Stimulated activated CD8-positive, alpha-beta memory T cell treated with anti-CD3 and anti-CD28 coated beads, Interleukin-2, amount 100 ng/mL, for 1 hour (primary cell): ENCODE measurements at regions not wholly inside any gene's neighbourhood (a gene's known extent, or its start where the extent isn't known, plus 50 kb on each side); places are given as distances from the start of the nearest gene placed in this dataset.
"Not testable (repeated sequence)": the region's sequence is repeated elsewhere in the genome, so short reads cannot be mapped to it uniquely, and the experiment has no call there.

Source experiments
- DNase-seq, 2 donors: peaks; one replicate each; pipeline ENCODE4 v3.0.0-alpha.2; 2020; ENCODE audit warnings: low read depth in 2 of 2

DNA sequence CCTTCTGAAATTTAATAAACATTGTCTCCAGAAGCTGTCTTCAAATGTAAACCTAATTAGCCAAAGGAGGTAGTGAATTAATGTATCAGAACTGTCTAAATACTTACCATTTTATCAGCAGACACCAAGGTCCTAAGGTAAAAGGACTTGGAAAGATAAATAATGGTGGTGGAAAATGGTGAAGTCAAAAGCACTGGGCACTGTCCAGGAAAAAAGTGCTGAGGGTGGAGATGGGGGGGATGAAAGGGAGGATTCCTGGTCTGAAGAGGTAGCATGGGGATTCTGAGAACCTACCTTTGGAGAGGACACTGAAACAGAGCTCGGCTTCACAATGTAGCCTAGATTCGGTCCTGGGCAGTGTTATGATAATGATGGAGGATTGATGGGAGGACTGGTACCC lies 149.0 kb upstream of the DPH6 start:
- DNase-seq = no peak

DNA sequence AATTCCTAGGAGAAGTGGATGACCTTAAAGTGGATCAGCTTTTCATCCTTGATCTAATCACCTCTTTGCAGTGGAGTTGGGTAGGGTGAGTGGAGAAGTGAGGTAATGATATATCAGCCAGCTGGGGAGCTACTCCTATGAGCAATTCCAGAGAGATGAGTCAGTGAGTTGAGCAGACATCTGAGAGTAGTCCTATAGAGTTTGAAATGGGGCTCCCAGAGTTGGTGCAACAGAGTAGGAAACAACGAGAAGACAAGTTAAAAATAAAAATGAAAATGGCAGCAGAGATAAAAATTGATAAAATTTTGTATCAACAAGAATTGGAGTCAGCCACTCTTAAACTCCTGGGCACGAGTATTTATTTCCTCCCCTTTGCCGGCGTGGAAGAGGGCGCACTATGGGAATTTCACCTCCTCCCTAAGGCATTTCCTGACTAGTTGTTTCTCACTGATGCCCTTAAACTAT lies 150.8 kb upstream of the DPH6 start:
- DNase-seq = no peak

- no peak for DNase-seq
Measured at GRCh38 chr15:35697549-35698299, 151.8 kb upstream of the DPH6 start.

GRCh38 chr15:35698331-35698730 lies 152.4 kb upstream of the DPH6 start:
- DNase-seq = no peak

DNA sequence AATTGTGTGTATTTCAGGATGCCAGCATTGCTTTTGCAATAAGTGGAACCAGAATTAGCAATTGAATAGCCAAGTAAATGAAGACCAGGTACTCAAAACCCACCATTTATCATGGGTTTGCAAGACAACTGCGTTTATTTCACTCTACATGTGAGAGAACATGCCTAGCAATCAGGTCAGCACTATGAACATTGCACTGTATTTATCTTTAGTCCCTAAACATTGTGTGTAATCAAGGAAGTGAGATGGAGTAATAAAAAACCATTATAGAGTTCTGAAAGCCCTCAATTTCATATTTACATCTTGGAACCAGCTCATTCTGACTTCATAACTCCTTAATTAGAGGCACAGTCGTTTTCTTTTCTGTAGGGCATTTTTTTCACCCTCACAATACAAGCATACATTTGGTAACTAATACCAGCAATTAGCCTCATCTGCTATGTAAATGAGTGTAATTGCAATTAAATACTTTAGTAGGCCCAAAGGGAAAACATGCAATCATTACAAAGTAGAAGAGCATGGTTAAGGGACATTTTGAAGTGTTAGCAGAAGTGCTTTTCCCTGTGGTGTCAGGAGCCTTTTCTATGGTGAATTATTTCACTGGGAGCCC lies 153.1 kb upstream of the DPH6 start:
- DNase-seq = no peak

DNA sequence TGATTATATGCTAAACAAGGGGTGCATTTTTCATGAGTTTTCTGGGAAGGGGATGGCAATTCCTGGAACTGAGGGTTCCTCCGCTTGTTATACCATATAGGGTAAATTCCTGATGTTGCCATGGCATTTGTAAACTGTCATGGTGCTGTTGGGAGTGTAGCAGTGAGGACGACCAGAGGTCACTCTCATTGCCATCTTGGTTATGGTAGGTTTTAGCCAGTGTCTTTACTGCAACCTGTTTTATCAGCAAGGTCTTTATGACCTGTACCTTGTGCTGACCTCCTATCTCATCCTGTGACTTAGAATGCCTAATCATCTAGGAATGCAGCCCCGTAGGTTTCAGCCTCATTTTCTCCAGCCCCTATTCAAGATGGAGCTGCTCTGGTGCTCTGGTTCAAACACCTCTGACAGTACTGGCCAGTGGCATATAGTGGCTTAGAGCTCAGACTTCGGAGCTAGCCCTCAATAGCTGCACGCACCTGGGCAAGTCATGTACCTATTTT lies 154.2 kb upstream of the DPH6 start:
- DNase-seq = not testable (repeated sequence)

- DNase-seq = no peak
Measured at GRCh38 chr15:35701402-35702046, 155.6 kb upstream of the DPH6 start.

DNA sequence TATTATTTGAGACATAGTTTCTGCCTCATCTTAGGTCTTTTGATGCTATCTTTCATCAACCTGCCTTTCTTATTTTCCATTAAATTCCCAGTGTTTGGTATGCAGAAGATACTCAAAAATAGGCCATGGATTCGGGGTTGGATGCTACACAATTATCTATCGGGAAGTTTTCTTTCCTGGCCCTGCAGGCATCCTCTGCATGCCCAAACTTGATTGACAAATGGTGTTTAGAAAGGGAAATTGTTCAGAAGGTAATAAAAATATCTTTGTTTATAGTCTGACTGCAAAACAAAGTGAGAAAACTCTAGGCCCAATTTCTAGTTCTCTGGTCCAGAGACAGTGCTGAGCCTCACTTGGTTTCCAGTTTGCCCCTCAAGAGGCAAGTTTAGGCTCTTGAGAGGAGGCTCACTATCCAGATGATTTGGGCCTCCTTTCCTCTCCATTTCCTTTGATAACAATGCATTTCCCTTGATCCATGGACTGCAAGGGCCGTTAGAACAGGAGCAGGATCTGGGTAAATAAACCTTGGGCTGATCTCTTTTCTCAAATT lies 157.1 kb upstream of the DPH6 start:
- DNase-seq = no peak

DNA sequence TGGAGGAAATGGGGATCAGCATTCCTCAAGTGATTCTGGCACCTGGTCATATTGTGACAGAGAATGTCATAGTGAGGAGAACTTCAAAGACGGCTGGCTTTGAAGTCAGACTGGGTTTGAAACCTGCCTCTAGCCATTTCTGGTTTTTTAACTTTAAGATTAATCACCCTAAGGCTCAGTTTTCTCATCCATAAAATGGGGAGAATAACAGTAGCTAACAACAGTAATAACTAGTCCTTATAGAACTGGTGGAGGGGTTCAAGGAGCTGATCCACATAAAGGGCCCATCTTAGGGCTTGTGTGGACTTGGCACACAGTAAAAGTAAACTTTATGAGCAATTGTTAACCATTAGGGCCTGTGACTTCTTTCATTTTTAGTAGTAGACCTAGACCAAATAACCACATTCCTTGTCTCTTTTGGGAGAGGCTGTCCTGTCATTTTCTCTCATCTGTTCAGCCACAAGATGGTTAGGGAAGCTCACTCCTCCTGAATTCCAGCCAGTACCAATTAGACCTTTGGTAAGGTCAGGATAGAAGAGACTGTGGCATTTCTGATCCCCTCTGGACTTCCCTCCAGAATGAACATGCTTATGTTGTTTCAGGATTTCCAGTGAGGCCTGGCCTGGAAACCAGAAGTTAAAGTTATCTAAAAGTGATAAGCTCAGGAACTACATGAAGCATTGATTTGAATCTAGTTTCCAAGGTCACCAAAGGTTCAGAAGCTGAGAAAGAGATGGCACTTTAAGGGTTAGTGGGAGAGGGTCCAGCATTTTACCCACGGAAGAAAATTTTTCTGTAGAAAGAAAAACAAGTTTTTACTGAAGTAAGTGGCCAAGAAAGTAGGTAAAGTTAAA lies 159.3 kb upstream of the DPH6 start:
- no peak for DNase-seq

- DNase-seq = no peak
Measured at GRCh38 chr15:35705884-35706585, 160.1 kb upstream of the DPH6 start.

DNA sequence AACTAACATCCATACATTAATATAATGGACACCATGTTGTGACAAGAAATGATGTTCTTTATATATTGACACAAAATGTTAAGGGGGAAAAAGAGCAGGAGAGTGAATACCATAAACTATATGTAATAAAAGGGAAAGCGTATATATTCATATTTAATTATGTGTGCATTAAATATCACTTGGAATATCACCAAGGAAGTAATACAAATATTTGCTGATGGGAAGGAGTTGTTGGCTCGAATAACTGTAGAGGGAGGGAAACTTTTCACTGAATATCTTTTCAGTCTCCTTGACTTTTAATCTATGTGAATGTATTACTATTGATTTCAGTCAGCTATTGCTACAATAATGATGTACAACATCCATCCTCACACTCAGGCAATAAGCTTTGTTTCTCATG lies 167.0 kb upstream of the DPH6 start:
- no peak for DNase-seq

- no peak for DNase-seq
Measured at GRCh38 chr15:35713733-35714132, 167.8 kb upstream of the DPH6 start.

DNA sequence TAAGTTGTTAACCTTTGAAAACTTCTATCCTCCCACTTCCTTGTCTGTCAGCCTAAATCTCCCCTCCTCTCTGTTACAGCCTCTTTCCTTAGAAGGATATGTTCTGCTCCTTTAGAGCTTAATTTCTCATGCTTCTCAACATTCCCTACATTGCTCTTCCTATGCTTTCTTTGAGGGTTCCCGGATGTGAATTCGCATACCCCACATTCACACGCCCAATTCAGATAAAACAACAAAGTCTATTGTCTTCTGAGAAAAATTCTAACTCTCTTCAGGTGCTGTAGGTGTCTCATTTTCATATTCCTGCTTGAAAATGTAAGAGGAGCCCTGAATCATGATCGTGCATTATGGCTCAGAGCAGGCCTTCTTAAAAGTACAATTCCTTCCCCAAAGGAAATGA lies 171.8 kb upstream of the DPH6 start:
- DNase-seq = no peak

DNA sequence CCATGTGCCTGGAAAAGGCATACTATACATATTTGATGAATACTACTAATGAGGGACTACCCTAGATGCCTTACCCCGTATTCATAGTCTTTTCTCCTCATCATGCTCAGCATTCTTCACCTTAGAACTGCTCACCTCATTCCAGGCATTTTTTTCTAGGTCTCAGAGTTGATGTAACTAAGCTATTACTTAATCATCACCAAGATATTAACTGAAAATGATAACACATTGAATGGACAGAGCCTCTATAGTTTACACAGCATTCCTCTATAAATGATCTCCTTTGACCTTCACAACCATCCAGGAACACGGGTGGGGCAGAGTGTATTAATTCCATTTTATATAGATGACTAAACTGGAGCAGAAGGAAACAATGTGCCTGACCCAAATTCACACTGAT lies 174.1 kb upstream of the DPH6 start:
- no peak for DNase-seq

DNA sequence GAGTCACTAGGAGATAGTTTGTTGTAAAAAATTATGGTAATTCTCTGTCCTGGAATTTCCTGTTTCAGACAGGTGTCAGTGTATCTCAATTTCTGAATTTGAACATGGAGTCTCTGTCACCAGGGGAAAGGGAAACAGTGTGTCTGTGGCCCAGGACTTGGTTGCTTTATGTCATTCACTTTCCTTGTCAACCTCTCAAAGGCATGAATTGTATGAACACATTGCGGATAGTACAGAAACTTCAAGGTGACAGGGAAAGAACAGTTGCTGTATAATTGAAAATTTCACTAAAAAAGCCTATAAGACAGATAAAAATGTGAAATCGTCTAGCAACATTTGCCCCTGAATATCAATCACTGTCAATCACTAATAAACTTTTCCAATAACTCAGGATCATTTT lies 175.0 kb upstream of the DPH6 start:
- no peak for DNase-seq

DNA sequence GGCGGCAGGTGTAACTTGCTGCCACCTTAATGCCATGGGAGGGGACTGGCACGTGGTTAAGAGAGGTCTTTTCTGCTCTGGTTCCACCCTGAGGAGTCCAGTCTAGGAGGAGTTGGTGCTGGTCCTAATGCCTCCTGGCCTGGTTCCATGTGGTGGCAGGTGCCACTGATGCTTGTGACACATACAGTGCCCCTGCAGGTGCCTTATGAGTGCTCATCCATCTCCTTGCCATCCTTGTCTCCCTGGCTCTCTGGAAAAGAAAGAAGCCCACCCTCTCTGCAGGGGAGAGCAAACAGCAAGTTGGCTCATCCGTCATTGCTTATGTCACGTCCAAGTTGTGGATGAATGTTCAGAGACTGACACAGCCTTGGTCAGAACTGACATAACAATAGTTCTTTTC lies 175.8 kb upstream of the DPH6 start:
- no peak for DNase-seq

DNA sequence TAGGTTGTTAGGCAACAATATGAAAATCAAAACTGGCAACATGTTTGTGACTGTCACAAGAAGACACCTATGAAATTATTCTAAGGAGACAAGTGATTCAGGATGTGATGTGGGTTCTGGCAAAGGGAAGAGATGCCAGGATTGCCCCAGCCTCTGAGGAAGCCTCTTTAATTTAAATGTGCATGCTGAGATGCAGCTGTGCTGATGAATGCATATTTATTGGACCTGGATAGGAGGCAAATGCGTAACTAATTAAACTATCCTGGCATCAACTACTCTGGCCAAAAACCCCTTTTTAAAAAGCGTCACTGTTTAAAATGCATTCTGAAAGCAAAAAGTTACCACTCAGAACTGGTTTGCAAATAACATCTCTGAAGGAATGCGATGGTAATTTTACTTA lies 176.5 kb upstream of the DPH6 start:
- DNase-seq = no peak

GRCh38 chr15:35723120-35723847 lies 177.3 kb upstream of the DPH6 start:
- DNase-seq = no peak

DNA sequence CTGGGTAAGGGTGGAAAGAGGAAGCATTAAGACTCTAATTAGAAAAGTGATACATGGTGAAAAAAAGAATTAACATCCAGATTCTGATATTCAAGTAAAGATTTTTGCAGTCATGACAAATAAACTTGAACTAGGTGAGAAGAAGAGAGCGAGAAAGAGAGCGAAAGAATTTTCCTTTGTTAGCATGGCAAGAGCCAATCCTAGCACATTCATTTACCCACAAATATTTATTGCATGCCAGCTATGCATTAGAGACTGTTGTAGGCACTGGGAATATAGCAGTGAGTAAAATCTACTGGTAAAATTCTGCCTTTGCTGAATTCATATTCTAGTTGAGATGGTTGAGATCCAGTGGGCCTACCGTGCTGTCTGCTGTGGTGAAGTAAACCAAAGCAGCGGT lies 177.9 kb upstream of the DPH6 start:
- DNase-seq = no peak

DNA sequence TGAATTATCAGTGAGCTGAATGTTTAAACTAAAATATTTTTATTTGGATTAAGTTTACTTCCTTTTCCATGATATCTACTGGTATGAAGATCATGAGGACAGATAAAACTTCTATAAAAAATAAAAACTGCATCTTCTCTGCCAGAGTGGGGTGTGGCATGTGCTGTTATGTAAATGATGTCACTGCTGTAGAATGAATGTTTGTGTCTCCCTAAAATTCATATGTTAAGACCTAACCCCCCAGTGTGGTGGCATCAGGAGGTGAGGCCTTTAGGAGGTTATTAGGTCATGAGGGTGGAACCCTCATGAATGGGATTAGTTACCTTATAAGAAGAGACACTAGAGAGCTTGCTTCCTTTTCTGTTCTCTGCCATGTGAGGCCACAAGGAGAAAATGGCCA lies 178.7 kb upstream of the DPH6 start:
- no peak for DNase-seq
